ENCODE measurements at regions not wholly inside any gene's neighbourhood (a gene's known extent, or its start where the extent isn't known, plus 50 kb on each side); places are given as distances from the start of the nearest gene placed in this dataset.

GRCh38 chr1:189939967-189940366 is 537.7 kb downstream of the BRINP3 start:
- TF ChIP-seq POLR2AphosphoS5 (IDR thresholded peaks at IDR 0.05) (no peak), CTCF (IDR thresholded peaks at IDR 0.05) (no peak), EP300 (IDR thresholded peaks at IDR 0.05) (no peak), POLR2A (IDR thresholded peaks at IDR 0.05) (no peak)

Data from sigmoid colon (tissue), 4 donors.